Nephron (organoid): ENCODE measurements at regions not wholly inside any gene's neighbourhood (a gene's known extent, or its start where the extent isn't known, plus 50 kb on each side); places are given as distances from the start of the nearest gene placed in this dataset.
"Not testable (repeated sequence)": the region's sequence is repeated elsewhere in the genome, so short reads cannot be mapped to it uniquely, and the experiment has no call there.

Experiments used
- H3K27ac Mint-ChIP-seq, 3 experiments: 2 replicates each; pipeline ENCODE4 v1.8.0; 2020; ENCODE audit warnings: mixed read lengths in 3 of 3, mild to moderate bottlenecking in 2 of 3, moderate library complexity in 1 of 3
- H3K27me3 Mint-ChIP-seq: 2 replicates; pipeline ENCODE4 v1.8.0; 2021; ENCODE audit warnings: low read depth, mild to moderate bottlenecking, moderate library complexity, mixed read lengths
- H3K36me3 Mint-ChIP-seq: 2 replicates; pipeline ENCODE4 v1.8.0; 2020; ENCODE audit warnings: low read depth, mixed read lengths
- H3K4me1 Mint-ChIP-seq: 2 replicates; pipeline ENCODE4 v1.8.0; 2020; ENCODE audit warnings: mixed read lengths
- H3K4me3 Mint-ChIP-seq, 3 experiments: 2 replicates each; pipeline ENCODE4 v1.8.0; 2020; ENCODE audit warnings: mild to moderate bottlenecking in 3 of 3, mixed read lengths in 3 of 3, moderate library complexity in 2 of 3
- H3K9me3 Mint-ChIP-seq: 2 replicates; pipeline ENCODE4 v1.8.0; 2020; ENCODE audit warnings: mixed read lengths
- CTCF ChIP-seq, 3 experiments: fragments of 200-600 bp; sonication (generic); IDR thresholded peaks; one replicate each; pipeline ENCODE4 v1.5.0; 2021; ENCODE audit warnings: antibody characterized with exemption in 3 of 3; ENCODE audit not compliant: unreplicated experiment in 3 of 3

- Mint-ChIP-seq H3K36me3 (no peaks in the 10 kb centered on the region), H3K4me3 (no peak overlapping the region), H3K9me3 (no peaks in the 10 kb centered on the region), H3K27me3 (peaks cover 20% of the 10 kb centered on the region), H3K4me1 (peaks cover 6% of the 10 kb centered on the region), H3K27ac (no peak overlapping the region)
- TF ChIP-seq CTCF (IDR thresholded peaks at IDR 0.05; ENCODE audit: unreplicated experiment in 3 of 3): no peak
Observed at GRCh38 chr16:48959747-48960146, 321.9 kb downstream of the CBLN1 start.

- H3K4me3 Mint-ChIP-seq: no peak overlapping the region
- peaks cover 17% of the 10 kb centered on the region for H3K27me3 Mint-ChIP-seq
- H3K27ac Mint-ChIP-seq: no peak overlapping the region
- H3K36me3 Mint-ChIP-seq: no peaks in the 10 kb centered on the region
- no peaks in the 10 kb centered on the region for H3K9me3 Mint-ChIP-seq
- peaks cover 5% of the 10 kb centered on the region for H3K4me1 Mint-ChIP-seq
- TF ChIP-seq CTCF (IDR thresholded peaks at IDR 0.05; ENCODE audit: unreplicated experiment in 3 of 3): no peak
Observed at GRCh38 chr16:48959204-48959603, 322.4 kb downstream of the CBLN1 start.

GRCh38 chr16:48958681-48959080 is 323.0 kb downstream of the CBLN1 start:
- no peak for TF ChIP-seq CTCF (IDR thresholded peaks at IDR 0.05; ENCODE audit: unreplicated experiment in 3 of 3)
- Mint-ChIP-seq H3K27me3 (peaks cover 17% of the 10 kb centered on the region), H3K36me3 (no peaks in the 10 kb centered on the region), H3K4me1 (peaks cover 5% of the 10 kb centered on the region), H3K4me3 (no peak overlapping the region), H3K27ac (no peak overlapping the region), H3K9me3 (peaks cover 2% of the 10 kb centered on the region)

GRCh38 chr16:48956620-48957019 is 325.0 kb downstream of the CBLN1 start:
- Mint-ChIP-seq H3K9me3 (peaks cover 7% of the 10 kb centered on the region), H3K27ac (no peak overlapping the region), H3K36me3 (no peaks in the 10 kb centered on the region), H3K4me1 (peaks cover 5% of the 10 kb centered on the region), H3K27me3 (peaks cover 12% of the 10 kb centered on the region), H3K4me3 (no peak overlapping the region)
- TF ChIP-seq CTCF (IDR thresholded peaks at IDR 0.05; ENCODE audit: unreplicated experiment in 3 of 3): no peak

GRCh38 chr16:48955837-48956236 is 325.8 kb downstream of the CBLN1 start:
- TF ChIP-seq CTCF (IDR thresholded peaks at IDR 0.05; ENCODE audit: unreplicated experiment in 3 of 3): no peak
- Mint-ChIP-seq H3K9me3 (peaks cover 7% of the 10 kb centered on the region), H3K4me1 (peaks cover 5% of the 10 kb centered on the region), H3K36me3 (no peaks in the 10 kb centered on the region), H3K27me3 (peaks cover 12% of the 10 kb centered on the region), H3K27ac (no peak overlapping the region), H3K4me3 (no peak overlapping the region)

- H3K4me3 Mint-ChIP-seq, H3K36me3 Mint-ChIP-seq, H3K4me1 Mint-ChIP-seq, H3K27me3 Mint-ChIP-seq, H3K27ac Mint-ChIP-seq: not testable (repeated sequence)
- peaks cover 10% of the 10 kb centered on the region for H3K9me3 Mint-ChIP-seq
Observed at GRCh38 chr16:48951621-48952125, 330.0 kb downstream of the CBLN1 start.
